ENCODE measurements at regions not wholly inside any gene's neighbourhood (a gene's known extent, or its start where the extent isn't known, plus 50 kb on each side); places are given as distances from the start of the nearest gene placed in this dataset.

GRCh38 chr11:131056036-131056435 is 139.8 kb upstream of the SNX19 start:
- no peak for TF ChIP-seq POLR2A (IDR thresholded peaks at IDR 0.05; ENCODE audit: low read depth)
- TF ChIP-seq EP300 (IDR thresholded peaks at IDR 0.05), result no peak
- TF ChIP-seq, protein P1, sequence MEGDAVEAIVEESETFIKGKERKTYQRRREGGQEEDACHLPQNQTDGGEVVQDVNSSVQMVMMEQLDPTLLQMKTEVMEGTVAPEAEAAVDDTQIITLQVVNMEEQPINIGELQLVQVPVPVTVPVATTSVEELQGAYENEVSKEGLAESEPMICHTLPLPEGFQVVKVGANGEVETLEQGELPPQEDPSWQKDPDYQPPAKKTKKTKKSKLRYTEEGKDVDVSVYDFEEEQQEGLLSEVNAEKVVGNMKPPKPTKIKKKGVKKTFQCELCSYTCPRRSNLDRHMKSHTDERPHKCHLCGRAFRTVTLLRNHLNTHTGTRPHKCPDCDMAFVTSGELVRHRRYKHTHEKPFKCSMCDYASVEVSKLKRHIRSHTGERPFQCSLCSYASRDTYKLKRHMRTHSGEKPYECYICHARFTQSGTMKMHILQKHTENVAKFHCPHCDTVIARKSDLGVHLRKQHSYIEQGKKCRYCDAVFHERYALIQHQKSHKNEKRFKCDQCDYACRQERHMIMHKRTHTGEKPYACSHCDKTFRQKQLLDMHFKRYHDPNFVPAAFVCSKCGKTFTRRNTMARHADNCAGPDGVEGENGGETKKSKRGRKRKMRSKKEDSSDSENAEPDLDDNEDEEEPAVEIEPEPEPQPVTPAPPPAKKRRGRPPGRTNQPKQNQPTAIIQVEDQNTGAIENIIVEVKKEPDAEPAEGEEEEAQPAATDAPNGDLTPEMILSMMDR (IDR thresholded peaks at IDR 0.05), result no peak
